ENCODE measurements at regions not wholly inside any gene's neighbourhood (a gene's known extent, or its start where the extent isn't known, plus 50 kb on each side); places are given as distances from the start of the nearest gene placed in this dataset.
A peak's percentile ranks its signal among the peaks of the same experiment; 100 is the strongest.

GRCh38 chr1:11595285-11595684 is 58.9 kb downstream of the FBXO2 start:
- Histone ChIP-seq H3K9me1 (replicated peaks; ENCODE audit: control insufficient read depth, extremely low read depth, insufficient read depth, low read length) (no peaks in the 10 kb centered on the region), H3K79me2 (ENCODE audit: control insufficient read depth, insufficient read depth, low read length) (no peaks in the 10 kb centered on the region), H3K4me2 (ENCODE audit: insufficient read depth, low read length) (no peak overlapping the region), H3K4me1 (ENCODE audit: control insufficient read depth, extremely low read depth, insufficient read depth, low read length) (no peaks in the 10 kb centered on the region), H3K27me3 (ENCODE audit: control insufficient read depth in 2 of 2, insufficient read depth in 2 of 2, low read length in 2 of 2) (no peaks in the 10 kb centered on the region), H4K20me1 (replicated peaks; ENCODE audit: control insufficient read depth, extremely low read depth, insufficient read depth, low read length) (no peaks in the 10 kb centered on the region), H3K9me3 (replicated peaks; ENCODE audit: control insufficient read depth, insufficient read depth, low read length) (no peaks in the 10 kb centered on the region), H3K36me3 (ENCODE audit: control insufficient read depth in 2 of 2, extremely low read depth in 1 of 2, insufficient read depth in 2 of 2, low read length in 2 of 2) (no peaks in the 10 kb centered on the region), H3K4me3 (replicated peaks in 1 of 3; ENCODE audit: insufficient read depth in 1 of 3, low read depth in 1 of 3, low read length in 3 of 3) (no peak overlapping the region), H3K9ac (replicated peaks; ENCODE audit: extremely low read depth, insufficient read depth, low read length) (no peak overlapping the region), H2AFZ (ENCODE audit: low read depth, low read length) (no peak overlapping the region), H3K27ac (ENCODE audit: insufficient read depth, low read depth, low read length) (no peak overlapping the region)
- intact Hi-C loops (cut with micrococcal nuclease) (no loop called here), dilution Hi-C loops (cut with MboI; ENCODE audit: extremely low pct_ligation_motif_present, low sequenced_read_pairs) (no loop called here)
- FAIRE-seq, result no peak
- CTCF ChIA-PET, result no interaction called here
- DNase-seq (ENCODE audit: low read depth, low spot score), result peak; percentile 5
- POLR2A ChIA-PET, result interaction anchor here (0.6 kb wide), 1 partner anchor 411 kb away, joined by 3 read pairs; no protein-coding TSS in a partner anchor
- no TSS peak for BruUV-seq (replicated peaks)
- TF ChIP-seq POLR2A (IDR thresholded peaks at IDR 0.05; ENCODE audit: low read depth, low read length), result no peak
- no peak for TF ChIP-seq JUN (IDR thresholded peaks at IDR 0.05; ENCODE audit: borderline replicate concordance, insufficient read depth, insufficient read length, low read depth)
- TF ChIP-seq GATA2 (IDR thresholded peaks at IDR 0.05; ENCODE audit: insufficient read depth, insufficient read length, low read depth, low read length), result no peak
- TF ChIP-seq FOS (IDR thresholded peaks at IDR 0.05; ENCODE audit: borderline replicate concordance, insufficient read depth, low read length), result no peak
- TF ChIP-seq MYC (IDR thresholded peaks at IDR 0.05; ENCODE audit: low read depth, low read length), result no peak
- TF ChIP-seq, protein P1, sequence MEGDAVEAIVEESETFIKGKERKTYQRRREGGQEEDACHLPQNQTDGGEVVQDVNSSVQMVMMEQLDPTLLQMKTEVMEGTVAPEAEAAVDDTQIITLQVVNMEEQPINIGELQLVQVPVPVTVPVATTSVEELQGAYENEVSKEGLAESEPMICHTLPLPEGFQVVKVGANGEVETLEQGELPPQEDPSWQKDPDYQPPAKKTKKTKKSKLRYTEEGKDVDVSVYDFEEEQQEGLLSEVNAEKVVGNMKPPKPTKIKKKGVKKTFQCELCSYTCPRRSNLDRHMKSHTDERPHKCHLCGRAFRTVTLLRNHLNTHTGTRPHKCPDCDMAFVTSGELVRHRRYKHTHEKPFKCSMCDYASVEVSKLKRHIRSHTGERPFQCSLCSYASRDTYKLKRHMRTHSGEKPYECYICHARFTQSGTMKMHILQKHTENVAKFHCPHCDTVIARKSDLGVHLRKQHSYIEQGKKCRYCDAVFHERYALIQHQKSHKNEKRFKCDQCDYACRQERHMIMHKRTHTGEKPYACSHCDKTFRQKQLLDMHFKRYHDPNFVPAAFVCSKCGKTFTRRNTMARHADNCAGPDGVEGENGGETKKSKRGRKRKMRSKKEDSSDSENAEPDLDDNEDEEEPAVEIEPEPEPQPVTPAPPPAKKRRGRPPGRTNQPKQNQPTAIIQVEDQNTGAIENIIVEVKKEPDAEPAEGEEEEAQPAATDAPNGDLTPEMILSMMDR (IDR thresholded peaks at IDR 0.05; ENCODE audit: extremely low read depth in 1 of 2, insufficient read depth in 1 of 2, low read depth in 1 of 2, low read length in 2 of 2), result no peak
- no peak for TF ChIP-seq POLR2AphosphoS5 (IDR thresholded peaks at IDR 0.05; ENCODE audit: insufficient read depth, low read depth, low read length)
- TF ChIP-seq EZH2 (IDR thresholded peaks at IDR 0.05; ENCODE audit: borderline replicate concordance, low read depth, low read length, severe bottlenecking), result no peak
- TF ChIP-seq MAX (IDR thresholded peaks at IDR 0.05; ENCODE audit: insufficient read depth, insufficient read length), result no peak

All from endothelial cell of umbilical vein (primary cell).